ENCODE measurements at regions not wholly inside any gene's neighbourhood (a gene's known extent, or its start where the extent isn't known, plus 50 kb on each side); places are given as distances from the start of the nearest gene placed in this dataset.

GRCh38 chr3:76985645-76986044, 54.3 kb upstream of the ROBO2 start:
- TF ChIP-seq POLR2AphosphoS5 (IDR thresholded peaks at IDR 0.05) (no peak), CTCF (IDR thresholded peaks at IDR 0.05) (no peak), POLR2A (IDR thresholded peaks at IDR 0.05; ENCODE audit: low read depth) (no peak), EP300 (IDR thresholded peaks at IDR 0.05) (no peak)

All from esophagus muscularis mucosa (tissue), 4 donors.